ENCODE measurements at regions not wholly inside any gene's neighbourhood (a gene's known extent, or its start where the extent isn't known, plus 50 kb on each side); places are given as distances from the start of the nearest gene placed in this dataset.
"Not testable (repeated sequence)": the region's sequence is repeated elsewhere in the genome, so short reads cannot be mapped to it uniquely, and the experiment has no call there.

- TF ChIP-seq CTCF, POLR2A (IDR thresholded peaks at IDR 0.05): not testable (repeated sequence)
Observed at GRCh38 chr12:131659484-131659883, 51.4 kb upstream of the SFSWAP start.
